Left renal cortex interstitium (tissue), 4 donors: ENCODE measurements at regions not wholly inside any gene's neighbourhood (a gene's known extent, or its start where the extent isn't known, plus 50 kb on each side); places are given as distances from the start of the nearest gene placed in this dataset.

Experiments used
- DNase-seq, 4 donors: peaks; one replicate each; pipeline ENCODE4 v3.0.0-alpha.2; 2013; ENCODE audit warnings: low read depth in 4 of 4, low spot score in 2 of 4, missing footprints in 1 of 4

DNA sequence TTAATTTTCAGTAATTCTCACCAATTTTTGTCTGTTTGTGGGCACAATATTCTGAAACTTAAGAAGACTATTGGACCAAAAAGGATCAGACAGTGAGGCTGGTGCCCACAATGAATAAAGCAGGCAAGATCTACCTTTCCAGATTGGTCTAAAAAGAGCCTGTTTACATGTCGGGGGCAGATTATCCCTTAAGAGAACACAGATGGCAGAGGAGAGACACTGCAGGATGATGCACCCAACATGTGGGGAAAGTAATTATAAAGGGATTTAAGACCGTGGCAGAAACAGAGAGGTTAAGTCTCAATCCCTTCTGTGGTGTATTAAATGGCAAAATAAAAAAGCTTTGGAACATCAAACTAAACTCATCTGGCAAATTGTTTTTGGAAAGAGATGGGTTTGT lies 331.8 kb upstream of the CDH11 start:
- DNase-seq = no peak

DNA sequence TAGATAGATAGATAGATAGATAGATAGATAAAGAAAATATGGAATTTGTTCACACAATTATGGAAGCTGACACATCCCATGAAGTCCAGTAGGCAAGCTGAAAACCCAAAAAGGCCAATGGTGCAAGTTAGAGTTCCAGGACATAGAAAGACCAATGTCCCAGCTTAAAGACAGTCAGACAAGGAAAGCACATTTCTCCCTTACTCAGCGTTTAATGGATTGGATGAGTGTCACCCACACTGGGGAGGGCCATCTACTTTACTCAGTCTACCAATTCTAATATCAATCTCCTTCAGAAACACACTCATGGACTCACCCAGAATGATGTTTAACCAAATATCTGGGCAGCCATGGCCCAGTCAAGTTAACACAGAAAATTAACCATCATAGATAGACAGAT lies 327.7 kb upstream of the CDH11 start:
- DNase-seq = no peak

DNA sequence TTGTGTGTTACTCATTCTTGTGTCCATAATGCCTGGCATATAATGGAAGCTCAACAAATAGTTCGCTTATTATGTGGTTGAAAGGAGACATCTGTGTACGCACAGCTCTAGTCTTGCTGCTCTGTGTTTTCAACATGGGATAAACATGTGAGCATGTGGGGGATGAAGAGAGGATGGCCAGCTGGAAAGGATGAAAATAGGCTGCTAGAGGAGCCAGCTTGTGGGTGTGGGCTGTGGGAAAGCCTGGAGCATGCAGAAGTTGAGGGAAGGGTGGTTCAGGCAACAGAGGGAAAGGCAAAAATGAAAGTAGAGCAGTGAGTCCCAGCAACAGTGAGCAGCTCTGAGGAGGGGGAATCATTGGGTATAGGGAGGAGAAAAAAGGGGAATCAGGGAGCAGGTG lies 324.6 kb upstream of the CDH11 start:
- no peak for DNase-seq

DNA sequence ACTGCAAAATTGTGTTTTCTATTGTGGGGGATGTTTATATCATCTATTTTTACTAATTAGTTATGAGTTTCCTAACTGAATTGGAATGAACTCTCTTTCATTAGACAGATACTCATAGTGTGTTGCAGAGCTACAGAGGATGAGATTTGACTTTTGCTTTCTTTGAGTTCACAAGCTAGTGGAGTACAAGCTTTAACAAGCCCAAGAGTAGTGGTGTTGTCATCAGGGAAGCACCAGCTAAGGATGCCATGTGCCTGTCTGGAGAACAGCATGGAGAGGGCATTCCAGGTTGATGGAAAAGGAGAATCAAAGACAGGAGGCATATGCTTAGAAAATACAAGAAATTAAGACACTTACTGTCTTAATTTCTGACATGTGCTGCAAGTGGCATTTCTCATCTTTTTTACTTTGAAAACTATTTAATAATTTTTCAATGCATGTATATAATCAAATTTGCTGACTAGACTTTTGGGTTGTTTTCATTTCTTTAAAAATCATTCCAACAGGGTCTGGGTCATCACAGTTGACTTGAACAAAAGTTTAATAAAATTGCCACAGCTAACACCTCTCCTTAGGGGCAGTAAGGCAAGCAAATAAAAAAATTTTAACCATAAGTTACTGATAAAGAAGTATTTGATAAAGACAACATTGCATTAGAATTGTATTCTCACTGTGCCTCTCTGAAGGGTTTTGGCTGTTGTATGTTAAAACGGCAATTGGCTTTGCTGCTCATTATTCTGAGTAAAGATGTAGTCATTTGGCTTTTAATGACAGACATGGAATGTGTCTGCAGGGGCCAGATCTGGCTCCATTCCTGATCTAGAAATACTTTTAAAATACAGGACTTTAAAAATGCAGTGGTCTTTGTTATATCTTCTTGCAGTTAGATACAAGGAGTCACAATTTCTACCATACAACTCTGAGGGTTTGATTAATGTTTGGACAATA lies 323.7 kb upstream of the CDH11 start:
- DNase-seq = no peak

DNA sequence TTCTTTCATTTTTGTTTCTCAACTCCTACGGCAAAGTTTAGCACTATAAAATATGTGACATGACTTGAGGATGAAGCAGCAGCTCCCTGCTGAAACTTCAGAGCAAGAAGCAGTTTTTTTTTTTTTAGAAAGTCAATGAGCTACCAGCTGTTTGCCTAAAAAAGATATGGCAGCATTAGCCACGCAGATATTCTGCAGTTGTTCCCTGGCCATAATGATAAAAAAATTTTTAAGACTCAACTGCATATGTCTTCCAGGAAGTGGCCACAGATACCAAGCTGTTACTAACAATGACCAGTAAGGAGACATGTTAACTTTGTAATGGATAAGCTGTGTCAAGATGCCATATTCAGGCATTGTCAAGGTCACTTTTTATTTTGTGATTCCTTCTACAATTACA lies 319.6 kb upstream of the CDH11 start:
- DNase-seq = no peak

DNA sequence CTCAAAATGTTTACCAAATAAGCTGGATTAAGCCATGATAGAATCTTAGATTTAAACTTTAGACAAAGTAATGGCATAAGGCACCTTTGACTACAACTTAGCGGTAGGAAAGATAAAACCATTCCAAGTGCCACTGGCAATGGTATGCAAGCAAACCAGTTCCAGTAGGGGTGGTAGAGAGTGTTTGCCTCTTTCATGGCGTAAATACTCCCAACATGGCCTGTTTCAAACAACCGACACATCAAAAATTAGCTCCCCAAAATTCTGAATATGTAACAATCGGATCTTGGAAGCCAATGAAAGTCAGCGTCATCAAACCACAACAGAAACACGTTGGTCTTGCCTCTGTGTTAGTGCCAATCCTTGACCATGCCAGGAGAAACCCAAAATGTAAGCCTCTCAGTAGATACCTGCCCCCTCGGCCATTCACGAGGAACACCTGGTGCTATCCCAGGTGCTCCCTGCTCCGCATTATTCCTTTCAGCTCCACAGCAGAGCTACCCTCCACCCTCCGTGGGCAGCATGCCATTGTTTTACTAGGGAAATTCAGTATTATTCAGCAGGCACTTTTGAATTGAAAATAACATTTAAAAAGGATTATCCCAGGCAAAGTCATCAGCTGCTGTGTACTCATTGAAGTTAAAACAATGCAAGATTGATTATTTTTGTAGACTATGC lies 307.8 kb upstream of the CDH11 start:
- DNase-seq = no peak

DNA sequence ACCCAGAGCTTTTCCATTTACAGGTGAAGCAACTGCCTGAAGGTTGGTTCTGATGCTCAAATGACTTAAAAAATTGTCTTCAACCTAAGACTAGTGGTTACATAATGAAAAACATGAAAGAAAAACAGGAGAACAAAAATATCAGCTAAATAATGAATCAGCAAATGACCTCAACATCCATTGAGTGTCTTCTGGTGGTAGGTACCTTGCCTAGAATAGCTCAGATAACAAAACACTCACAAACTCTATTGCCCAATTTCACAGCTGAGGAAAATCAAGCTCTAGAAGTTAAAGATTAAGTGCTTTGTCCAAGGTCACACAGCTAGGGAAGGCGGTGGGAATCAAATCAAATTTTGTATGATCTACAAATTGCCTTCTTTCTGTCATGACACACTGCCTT lies 304.6 kb upstream of the CDH11 start:
- DNase-seq = no peak

DNA sequence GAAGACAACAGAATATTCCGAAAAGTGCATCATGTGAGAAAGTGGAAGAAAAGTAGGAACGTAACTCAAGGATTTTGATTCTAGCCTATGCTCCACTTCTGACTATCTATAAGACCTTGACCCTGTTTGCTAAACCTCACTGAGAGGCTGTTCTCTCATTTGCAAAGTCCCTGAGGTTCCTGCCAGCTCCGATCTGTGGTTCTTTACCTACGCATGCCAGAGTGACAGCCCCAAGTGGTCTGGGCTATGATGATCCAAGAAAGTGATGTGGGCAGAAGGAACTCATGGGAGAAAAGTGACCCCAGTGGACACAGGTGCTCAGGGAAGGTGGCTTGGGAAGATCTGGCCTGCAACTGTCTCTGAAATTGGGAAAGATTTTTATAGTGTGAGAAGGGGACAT lies 301.1 kb upstream of the CDH11 start:
- no peak for DNase-seq

DNA sequence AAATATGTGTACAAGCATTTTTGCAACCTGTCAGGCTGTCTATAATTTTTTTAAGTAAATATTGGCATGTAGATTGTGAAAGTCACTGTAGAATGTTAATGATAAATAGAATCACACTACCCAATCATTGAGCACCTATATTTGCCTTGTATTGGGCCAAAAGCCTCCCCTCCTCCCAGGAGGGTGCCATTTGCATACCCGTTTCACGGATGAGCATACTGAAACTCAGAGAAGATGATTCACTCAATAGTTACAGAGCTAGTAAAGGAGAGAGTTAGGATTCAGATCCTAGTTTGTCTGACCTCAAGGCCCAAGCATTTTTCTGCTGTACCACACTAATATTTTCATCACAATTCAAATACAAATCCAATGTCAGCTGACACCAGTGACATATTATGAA lies 299.7 kb upstream of the CDH11 start:
- DNase-seq = no peak

DNA sequence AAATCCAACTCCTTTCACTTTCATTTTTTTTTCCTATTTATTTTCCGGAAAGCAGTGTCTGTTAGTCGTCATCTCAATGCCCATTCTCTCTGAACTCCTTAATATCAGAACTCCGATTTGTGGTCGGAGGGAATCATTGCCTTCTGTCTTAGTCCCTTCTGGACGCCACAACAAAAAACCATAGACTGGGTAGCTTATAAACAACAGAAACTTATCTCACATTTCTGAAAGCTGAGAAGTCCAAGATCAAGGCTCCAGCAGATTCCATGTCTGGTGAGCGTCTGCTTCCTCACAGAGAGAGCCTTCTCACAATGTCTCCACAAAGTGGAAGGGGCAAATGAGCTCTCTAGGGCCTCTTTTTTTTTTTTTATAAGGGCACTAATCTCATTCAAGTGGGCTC lies 296.6 kb upstream of the CDH11 start:
- DNase-seq = no peak

DNA sequence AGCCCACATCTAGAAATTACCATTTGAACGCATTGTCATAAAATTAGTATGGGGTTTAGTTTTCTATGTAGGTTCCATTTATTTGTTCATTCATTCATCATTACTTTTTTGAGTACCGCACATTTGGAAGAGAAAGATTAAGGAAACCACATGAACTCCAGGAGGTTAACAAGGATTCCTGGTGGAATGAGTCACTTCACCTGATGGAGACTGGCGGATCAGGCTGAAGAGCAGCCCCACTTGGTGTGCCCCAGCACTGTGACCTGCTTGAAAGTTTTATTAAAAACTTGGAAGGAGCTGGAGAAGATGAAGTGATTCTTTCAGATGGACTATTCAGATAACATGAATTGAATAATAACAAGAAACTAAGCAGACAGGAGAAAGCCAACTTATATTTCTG lies 293.6 kb upstream of the CDH11 start:
- DNase-seq = no peak

DNA sequence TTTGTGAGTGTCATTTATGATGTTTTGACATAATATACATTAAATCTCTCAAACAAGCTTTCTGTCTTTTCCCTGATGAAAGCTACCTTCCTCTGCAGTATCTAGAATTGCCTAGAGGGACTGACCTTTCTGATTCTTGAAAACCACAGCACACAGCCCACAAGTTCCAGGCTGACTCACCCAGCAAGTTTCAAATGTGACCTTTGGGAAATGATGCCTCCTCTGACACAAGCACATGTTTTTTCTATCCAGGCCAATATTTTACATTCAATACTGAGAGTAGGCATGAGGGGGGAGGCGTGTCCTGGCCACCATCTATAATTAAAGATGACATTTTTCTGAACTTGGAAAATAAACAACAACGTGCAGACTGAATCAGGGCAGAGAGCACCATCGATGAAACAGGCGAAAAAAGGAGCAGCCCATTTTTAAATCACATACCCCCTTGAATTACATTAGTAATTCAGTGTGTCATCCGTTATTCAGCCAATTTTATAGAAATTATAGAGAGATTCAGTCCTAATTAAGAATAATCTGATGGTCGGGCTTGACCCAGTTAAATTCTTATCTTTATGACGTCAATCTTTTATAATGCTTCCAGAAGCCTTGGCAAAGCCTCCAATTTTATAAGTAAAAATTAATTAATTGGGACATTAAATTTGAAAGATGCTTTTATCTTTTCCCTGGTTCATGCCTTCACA lies 292.6 kb upstream of the CDH11 start:
- no peak for DNase-seq

DNA sequence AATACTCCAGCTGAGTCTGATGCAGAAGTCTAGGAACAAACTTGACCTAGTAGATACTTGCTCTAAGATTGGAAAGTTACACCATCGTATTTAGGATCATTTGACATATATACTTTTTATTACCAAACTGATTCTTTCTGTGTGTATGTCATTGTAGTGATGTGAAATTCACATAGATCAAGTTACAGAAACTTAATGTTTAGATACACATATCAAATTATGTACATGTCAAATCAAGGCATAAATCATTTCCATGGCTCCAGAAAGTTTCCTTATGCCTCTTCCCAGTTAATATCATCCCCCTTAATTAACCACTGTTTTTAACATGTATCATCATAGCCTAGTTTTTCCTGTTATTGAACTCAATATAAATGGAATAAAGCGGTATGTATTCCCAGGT lies 292.0 kb upstream of the CDH11 start:
- no peak for DNase-seq

DNA sequence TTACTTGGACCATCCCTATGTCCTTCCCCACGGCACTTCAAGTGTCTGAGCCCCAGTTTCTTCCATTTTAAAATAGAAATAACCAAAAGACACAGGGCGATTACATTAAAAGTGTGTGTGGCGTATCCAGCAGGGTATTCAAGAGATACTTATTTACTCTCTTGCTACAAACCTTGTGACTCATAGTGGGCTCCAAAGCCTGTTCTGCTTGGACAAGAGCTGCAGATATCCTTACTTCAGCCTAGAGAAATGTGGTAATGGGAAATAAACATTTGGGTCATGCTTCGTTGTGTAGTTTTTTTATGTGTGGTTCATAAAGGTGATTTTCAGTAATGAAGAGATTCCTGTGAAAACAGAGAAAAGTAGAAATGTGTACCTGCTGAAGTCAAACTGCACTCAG lies 288.9 kb upstream of the CDH11 start:
- DNase-seq = no peak

DNA sequence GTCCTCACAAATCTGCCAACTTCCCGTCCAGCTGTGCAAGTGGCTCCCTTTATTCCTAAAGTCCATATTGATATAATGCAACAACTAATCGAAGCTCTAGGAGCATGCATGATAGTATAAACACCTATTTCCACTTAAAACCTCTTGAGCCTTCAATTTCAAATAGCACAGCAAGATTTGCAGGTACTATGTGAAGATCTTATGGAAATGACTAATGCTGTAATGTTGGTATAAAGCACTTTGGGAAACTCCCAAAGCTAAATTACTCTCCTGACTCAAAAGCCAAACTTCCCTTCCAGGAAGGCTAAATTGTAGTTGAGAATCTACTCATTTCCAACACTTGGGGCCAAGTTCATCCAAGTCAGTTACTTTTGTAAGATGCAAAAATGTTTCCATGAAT lies 287.6 kb upstream of the CDH11 start:
- no peak for DNase-seq

DNA sequence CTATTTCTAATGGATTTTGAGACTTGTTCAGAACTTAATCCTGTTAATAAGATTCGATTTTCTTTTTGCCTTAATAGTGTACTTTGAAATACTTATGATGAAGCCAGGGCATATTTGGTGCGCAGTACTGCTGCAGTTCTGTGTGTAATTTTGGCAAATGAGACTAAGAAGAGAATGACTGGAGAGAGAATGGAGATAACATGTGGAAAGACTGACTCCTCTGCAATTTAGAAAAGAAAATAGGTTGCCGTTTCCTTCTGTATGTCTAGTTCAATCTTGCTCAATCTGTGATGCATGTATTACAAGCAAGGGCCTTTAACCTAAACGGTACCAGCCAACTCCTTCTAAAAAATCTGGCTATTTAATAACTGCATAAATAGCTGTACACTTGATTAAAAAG lies 285.1 kb upstream of the CDH11 start:
- no peak for DNase-seq

DNA sequence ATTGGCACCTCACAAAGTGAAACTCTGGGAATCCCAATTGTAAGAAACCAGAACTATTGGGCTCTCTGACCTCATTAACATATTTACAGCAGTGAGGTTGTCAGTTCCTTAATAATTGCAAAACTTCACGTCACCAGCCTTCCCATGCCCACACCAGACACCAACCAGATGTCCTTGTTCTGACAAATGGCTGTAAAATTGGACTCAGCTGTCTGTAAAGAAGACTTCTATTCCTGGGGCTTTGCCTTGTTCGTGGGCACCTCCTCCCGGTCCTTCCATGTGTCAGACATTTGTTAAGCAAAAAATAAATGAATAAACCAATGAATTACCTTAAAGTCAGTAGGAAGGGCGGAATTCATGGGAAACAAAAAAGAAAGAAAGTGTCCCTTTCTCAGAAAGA lies 284.3 kb upstream of the CDH11 start:
- DNase-seq = no peak

DNA sequence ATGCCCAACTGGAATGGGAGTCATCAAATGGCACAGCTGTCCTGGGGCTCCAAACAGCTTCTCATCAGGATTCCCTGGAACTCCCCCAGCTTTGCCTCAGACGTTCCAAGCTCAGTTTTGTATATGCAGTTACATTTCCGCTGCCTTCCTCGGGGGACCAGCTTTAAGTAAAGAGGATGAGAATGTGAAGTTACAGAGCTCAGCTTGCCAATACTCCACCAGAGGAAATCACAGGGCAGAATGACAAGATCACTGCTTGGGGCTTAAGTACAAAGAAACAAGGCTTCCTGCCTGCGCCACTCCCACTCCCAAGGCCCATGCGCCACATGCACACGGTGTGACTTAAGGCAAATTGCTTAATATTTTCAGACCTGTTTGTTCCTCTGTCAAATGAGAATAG lies 272.4 kb upstream of the CDH11 start:
- DNase-seq = no peak

DNA sequence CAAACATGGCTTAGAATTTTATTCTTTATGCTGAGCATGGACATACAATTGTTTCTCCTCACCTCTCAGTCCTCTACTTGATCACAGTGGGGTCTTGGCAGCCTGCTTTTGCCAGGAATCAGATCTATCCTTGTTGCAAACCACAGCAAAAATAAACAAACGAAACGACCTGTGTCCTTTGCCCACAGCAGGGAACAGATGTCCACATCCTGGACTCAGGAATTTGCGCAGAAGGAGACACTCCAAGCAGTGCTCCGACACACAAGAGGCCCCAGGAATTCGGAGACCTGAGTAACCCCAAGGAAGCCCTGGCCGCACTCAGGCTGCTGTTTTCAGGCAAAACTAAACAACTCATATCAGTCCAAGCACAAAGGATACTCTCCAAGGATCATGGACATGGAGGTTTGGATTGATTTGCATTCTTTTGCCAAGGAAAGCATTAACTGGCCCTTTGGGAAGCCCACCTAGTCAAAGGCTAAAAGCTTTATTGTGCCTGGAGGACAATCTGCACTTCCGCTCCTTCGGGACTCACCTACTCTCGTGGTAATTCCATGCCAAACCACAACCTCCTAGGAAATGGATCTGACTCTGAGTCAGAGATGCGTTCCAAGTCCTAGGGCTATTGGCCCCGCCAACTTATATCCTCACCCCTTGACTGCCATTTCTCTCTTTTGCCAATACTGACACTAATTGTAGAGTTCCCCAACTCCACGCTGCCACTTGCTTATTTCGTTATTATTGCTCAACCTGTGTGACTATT lies 271.1 kb upstream of the CDH11 start:
- DNase-seq = no peak

DNA sequence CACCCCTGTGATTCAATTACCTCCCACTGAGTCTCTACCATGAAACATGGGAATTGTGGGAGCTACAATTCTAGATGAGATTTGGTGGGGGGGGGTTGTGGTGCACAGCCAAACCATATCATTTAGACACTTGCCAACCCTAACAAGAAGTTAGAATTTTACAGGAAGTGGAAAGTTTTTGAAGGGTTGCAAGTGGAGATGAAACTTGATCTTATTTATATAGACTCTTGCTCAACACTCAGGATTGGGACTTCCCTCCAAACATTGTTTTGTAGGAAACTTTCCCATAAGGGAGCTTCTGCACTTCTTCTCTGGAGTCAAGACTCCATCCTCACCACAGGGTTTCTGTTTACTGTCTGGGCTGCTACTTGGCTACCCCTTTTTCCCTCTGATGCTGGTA lies 266.7 kb upstream of the CDH11 start:
- DNase-seq = no peak

DNA sequence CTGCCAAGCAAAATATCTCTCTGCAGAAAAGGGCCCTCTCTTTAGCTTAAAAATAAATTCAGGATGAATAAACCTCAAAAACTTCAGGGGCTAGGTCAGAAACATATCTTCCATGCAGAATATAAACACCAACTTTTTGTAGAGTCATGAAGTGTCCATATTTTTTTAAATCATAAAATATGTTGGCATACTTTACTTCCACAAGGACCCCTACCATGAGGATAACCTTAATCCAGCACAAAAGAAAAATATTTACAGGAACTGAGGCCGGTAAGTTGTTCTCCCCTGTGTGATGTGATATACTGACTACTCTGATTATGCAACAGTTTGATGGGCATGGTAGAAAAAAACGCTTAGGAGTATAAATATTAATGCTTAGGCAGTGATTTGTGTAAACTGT lies 264.8 kb upstream of the CDH11 start:
- DNase-seq = no peak
